CD4-positive, alpha-beta T cell treated with Interferon alpha-2 for 1 hour (primary cell): ENCODE measurements at regions not wholly inside any gene's neighbourhood (a gene's known extent, or its start where the extent isn't known, plus 50 kb on each side); places are given as distances from the start of the nearest gene placed in this dataset.

Experiments used
- DNase-seq, 2 donors: peaks; one replicate each; pipeline ENCODE4 v3.0.0-alpha.2; 2020 to 2022

DNA sequence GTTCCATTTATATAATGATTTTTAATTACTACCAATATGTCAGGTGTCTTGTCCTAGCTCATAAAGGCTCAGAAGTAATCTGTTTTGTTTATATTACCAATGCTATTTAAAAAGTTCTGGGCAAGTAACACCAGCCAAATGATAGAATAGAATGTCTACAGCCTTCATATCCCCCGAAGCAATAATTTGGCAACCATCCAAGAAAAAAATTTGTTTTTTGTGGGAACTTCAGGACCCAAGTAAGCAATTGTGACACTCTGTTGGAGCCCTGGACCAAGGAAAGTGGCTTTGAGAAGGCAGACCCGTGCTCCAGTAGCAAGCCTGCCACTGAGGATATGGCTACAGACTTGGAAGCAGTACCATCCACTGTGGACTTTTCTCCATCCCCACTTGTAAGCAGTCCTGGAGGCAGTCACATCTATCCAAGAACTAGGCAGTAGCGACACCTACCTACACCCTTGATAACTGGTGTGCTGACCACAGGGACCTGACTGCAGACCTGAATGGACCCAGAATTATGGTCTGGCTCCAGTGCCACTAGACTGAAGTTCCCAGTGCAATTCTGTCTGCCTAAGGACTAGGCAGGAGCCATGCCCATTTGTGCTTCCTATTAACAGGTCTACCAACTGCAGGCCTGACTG lies 870.7 kb upstream of the ADGRL2 start:
- no peak for DNase-seq

DNA sequence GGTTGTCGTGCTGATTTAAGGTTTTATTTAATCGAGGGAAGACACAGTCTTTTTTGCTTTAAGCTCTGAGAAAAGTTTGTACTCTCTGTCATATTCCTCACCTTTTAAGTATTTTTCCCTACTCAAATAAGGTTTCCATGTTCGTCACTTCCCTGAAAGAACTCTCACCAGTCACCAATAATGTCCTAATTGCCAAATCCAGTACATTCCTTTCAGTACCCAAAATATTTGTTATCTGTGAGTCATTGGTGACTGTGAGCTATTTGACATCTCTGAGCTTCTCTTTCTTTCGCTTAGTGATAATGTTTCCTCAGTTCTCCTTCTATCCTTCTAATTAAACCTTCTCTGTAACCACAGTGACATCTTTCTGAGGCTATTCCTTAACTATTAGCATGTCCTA lies 874.2 kb upstream of the ADGRL2 start:
- no peak for DNase-seq

- DNase-seq: no peak
Measured at GRCh38 chr1:80925130-80925805, 875.5 kb upstream of the ADGRL2 start.

GRCh38 chr1:80924290-80924689 lies 876.4 kb upstream of the ADGRL2 start:
- DNase-seq: no peak

- no peak for DNase-seq
Measured at GRCh38 chr1:80922906-80923305, 877.8 kb upstream of the ADGRL2 start.

DNA sequence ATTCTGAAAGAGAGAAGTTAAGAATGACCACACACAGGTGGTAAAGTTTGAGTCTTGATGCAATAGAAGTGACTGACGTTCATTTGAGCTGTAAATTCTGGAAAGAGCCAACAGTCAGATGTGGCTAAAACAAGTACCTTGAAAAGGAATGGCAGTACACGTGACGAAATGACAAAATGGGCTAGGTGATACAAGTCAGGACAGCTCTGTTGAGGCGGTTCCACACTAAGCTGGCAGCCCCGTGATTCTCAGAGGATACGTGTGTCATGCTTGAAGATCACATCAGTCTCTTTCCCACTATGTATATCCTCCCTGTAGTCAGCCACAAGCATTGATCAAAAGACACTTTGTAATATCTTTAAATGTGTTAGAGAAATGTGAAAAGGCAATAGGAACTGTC lies 881.3 kb upstream of the ADGRL2 start:
- no peak for DNase-seq

- DNase-seq: no peak
Measured at GRCh38 chr1:80918380-80918779, 882.4 kb upstream of the ADGRL2 start.

GRCh38 chr1:80917826-80918225 lies 882.9 kb upstream of the ADGRL2 start:
- no peak for DNase-seq

DNA sequence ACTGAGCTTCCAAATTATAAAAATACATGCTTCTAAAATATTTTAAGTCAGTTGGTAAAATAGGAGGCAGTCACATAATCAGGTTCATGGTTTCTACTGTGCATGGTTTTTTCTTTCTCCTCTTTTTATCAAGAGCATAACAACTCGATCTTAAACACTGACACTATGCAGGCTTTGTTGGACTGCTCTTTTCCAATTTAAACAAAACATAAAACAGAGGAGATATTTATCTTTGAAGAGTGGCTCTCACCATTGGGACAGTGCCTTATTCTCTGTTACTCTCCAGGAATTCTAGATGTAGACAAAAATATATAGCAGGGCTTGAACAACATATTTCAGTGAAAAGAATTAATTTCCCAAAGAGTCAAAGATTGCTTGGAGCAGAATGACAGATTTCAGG lies 883.5 kb upstream of the ADGRL2 start:
- no peak for DNase-seq

DNA sequence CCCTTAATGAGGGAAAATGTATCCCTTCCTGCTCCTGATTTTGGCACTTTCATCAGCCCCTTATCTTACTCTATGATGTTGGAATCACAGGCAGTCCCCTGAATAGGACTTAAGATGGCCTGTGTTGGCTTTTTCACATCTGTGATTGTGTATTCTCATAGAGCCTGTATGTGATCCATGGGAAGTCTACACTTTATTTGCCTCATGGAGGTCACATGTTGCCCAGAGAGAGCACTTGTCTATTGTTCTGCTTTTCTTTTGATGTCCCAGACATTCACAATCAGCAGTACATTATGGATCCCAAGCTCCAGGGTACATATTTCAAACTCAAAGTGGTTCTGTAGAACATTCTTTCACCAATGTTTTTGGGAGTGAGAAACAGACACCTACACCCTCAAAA lies 885.2 kb upstream of the ADGRL2 start:
- no peak for DNase-seq

DNA sequence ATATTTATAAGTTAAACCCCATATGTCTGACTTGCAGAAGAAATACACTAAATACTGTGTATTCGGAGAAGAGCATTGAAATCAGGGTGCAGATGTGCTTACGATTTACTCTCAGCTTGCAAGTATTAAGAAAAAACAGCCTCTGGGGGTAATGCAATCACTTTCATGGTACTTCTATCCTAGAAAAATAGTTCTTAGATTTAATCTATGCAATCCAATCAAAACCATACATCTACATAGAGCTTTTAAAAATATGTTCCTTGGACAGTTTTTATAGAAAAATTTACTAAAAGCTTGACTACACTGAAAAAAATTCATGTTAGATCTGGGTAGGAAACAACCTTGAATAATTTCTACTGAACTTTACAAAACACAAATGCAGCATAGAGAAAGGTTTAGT lies 890.3 kb upstream of the ADGRL2 start:
- no peak for DNase-seq

DNA sequence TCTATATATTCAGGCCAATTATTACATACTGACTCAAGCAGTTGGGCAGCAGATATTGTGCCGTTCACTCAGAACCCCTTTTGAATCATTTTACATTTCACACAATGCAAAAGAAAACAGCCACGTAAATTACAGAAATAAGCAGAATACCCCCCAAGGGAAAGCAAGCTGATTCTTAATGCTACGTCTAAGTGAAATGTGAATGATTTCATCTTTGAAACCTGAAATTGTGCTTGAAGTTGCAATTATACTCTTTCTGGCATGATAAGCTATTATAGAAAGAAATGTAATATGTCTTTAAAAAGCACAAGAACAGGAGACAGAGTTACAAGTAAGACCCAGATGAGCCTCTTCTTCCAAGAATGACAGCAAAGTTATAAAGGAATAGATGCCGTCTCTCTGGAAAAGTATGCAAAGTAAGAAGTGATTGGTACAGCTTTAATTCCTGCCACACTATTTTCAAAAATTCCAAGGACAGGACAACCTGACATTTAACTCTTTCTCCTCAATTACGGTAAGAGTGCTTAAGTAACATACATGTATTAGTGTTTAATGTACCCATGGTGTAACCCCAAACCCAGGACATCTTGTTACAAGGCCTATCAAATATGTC lies 891.5 kb upstream of the ADGRL2 start:
- no peak for DNase-seq

DNA sequence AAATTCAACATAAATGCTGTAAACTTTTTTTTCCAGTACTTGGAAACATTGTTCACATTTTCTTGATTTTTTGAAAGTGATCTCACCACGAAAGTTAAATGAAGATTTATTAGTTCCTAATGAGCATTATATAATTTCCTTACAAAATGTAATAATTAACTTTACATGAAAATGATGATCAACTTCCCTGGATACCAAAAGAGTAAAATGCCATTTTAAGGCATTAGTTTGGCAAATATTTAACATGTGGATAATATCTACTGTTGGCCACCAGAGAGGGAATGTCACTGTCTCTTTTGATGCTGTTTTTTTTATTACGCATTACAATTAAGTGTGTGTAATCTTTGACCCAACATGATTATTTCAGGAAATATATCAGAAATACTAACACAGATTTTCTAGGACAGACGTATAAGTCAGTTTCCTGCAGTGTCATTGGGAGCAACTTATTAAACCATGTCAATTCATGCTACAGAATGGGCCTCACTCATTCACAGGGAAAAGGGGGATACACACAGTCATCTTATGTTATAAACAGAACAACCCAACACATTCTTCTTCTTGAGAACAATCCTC lies 903.9 kb upstream of the ADGRL2 start:
- no peak for DNase-seq

GRCh38 chr1:80894921-80895320 lies 905.8 kb upstream of the ADGRL2 start:
- no peak for DNase-seq

DNA sequence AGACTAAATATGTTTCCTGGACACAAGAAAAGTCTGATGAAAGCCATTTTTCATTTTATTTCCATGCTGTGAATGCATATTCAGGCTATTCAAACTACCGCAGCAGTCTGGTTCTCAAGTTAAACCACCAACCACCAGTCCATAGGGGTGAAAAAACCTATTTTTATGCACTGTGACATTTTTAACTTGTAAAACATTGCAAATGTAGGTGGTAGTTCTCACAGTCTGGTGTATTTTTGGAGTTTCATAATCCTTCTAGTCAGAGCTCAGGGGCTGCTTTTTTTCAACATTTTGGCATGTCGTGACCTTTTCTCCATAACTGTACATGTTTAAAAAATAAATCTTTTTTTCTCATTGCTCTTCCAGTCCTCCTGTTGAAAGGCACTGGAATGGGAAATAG lies 907.6 kb upstream of the ADGRL2 start:
- DNase-seq: no peak

DNA sequence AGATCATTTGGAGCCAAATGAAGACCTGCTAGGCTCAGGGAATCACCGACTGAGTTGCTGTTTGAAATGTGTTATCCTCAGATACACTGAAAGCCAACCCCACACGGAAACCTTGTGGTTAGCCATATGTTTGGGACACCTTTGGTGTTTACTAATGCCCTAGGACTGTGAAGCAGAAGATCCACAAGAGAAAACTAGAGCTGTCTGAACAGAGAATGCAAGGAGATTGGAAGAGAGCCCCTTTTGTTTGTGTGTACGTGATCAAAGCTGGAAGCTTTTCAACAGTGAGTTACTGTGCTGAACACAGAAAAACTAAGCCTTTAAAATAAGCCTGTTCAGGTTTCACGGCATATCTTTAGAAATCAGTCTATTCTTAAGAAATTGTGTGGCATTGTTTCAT lies 908.2 kb upstream of the ADGRL2 start:
- no peak for DNase-seq

DNA sequence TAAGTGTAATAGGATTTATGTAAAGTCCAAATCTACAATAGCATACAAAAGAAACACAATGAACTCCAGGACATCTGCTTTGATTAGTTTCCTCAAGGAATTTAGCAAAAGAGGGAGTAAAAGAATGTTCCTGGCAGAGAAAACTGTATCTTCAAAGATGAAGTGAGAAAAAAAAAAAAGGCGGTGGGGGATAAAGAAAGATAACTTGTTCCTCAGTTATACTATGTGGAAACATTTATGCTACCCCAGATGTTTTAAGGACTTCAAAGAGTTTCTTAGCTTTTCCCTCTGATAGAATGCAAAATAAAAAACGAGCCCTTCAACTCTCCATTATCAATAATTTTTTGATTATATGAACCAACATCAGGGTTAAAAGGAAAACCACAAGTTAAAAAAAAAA lies 908.9 kb upstream of the ADGRL2 start:
- no peak for DNase-seq

DNA sequence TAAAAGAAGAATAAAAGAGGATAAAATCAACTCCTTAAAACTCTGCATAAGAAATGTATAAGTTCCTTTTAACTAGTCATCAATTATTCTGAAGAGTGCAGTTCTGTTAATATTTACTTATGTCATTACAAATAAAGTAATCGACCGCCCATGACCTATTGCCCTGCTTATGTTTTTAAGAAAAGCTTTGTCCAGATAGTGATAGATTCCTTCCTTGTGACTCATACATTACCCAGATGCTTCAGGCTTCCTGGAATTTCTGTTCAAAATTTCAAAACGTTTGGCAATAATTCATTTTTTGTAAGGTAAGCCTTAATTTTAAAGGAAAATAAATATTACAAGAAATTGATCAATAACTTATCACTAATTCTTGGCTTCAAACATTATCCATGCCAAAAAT lies 918.2 kb upstream of the ADGRL2 start:
- no peak for DNase-seq

- DNase-seq: no peak
Measured at GRCh38 chr1:80878343-80878742, 922.4 kb upstream of the ADGRL2 start.

DNA sequence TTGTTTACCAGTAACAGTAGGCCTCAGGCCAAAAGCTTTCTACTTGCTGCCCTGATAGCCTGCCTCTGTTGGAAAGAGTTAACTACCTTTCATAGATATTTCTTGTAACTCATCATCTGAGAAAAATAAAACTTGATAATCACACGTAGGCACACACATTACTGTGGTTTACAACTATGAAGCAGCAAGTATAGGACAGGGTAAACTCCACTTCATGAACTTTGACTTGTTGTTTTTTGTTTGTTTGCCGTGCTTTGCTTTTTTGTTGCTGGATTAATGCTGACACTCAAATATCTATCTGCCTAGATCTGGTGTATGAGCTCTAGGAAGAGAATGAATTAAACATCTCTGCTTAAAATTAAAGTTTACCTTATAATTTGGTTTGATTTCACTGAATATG lies 924.7 kb upstream of the ADGRL2 start:
- no peak for DNase-seq

- DNase-seq: no peak
Measured at GRCh38 chr1:80869299-80869698, 931.4 kb upstream of the ADGRL2 start.

- no peak for DNase-seq
Measured at GRCh38 chr1:80847904-80848303, 952.8 kb upstream of the ADGRL2 start.

GRCh38 chr1:80846966-80847365 lies 953.8 kb upstream of the ADGRL2 start:
- no peak for DNase-seq

- DNase-seq: no peak
Measured at GRCh38 chr1:80842796-80843195, 957.9 kb upstream of the ADGRL2 start.
